IMR-90 (cell line): ENCODE measurements at regions not wholly inside any gene's neighbourhood (a gene's known extent, or its start where the extent isn't known, plus 50 kb on each side); places are given as distances from the start of the nearest gene placed in this dataset.

Experiments used
- ATAC-seq: fragments of 200-7000 bp; cut with Tn5 transposase; 2 replicates; pipeline ENCODE4 v1.9.1; 2020; ENCODE audit warnings: low read depth, mild to moderate bottlenecking, moderate library complexity
- BruUV-seq: library from RNA; stranded (reverse); fragments of 400-500 nt; replicated peaks from 2 replicates; lab custom pipeline; 2021; lab: Mats Ljungman, UMichigan
- CTCF ChIA-PET: fragments of 300-600 bp; formaldehyde crosslinking; extraction: SDS; loops from one replicate; lab custom pipeline; 2021; ENCODE audit warnings: antibody characterized with exemption; lab: Yijun Ruan, JAX
- POLR2A ChIA-PET: fragments of 300-600 bp; sonication (Branson Sonifier 250); formaldehyde crosslinking; loops from one replicate; lab custom pipeline; 2022; ENCODE audit warnings: antibody characterized with exemption; ENCODE audit not compliant: unreplicated experiment; lab: Charles Lee
- DNase-seq: peaks from one replicate; pipeline ENCODE4 v3.0.0; 2013
- H2AFZ ChIP-seq: replicated peaks from 2 replicates; pipeline ENCODE3; 2013; ENCODE audit warnings: low read length, mild to moderate bottlenecking; ENCODE audit not compliant: poor library complexity
- H2AK5ac ChIP-seq: 2 replicates; pipeline ENCODE4 v1.6.1; 2013; ENCODE audit warnings: low read depth, low read length, inconsistent platforms
- H2AK9ac ChIP-seq: replicated peaks from 2 replicates; pipeline ENCODE3; 2013; ENCODE audit warnings: mild to moderate bottlenecking, low read depth, low read length, moderate library complexity; ENCODE audit not compliant: poor library complexity
- H2BK120ac ChIP-seq: 2 replicates; pipeline ENCODE4 v1.6.1; 2013; ENCODE audit warnings: low read depth, low read length, inconsistent platforms
- H2BK15ac ChIP-seq: 3 replicates; pipeline ENCODE4 v1.6.1; 2013; ENCODE audit warnings: low read depth, low read length, inconsistent platforms
- H2BK20ac ChIP-seq: 2 replicates; pipeline ENCODE4 v1.6.1; 2013; ENCODE audit warnings: low read depth, mild to moderate bottlenecking, inconsistent platforms, low read length, moderate library complexity
- H2BK5ac ChIP-seq: 2 replicates; pipeline ENCODE4 v1.6.1; 2013; ENCODE audit warnings: mild to moderate bottlenecking, low read depth, low read length, inconsistent platforms; ENCODE audit not compliant: poor library complexity, severe bottlenecking
- H3K14ac ChIP-seq: replicated peaks from 2 replicates; pipeline ENCODE4 v1.6.1; 2013; ENCODE audit warnings: low read depth, low read length, inconsistent platforms
- H3K18ac ChIP-seq: 2 replicates; pipeline ENCODE4 v1.6.1; 2013; ENCODE audit warnings: low read depth, low read length, control low read depth
- H3K23ac ChIP-seq: 2 replicates; pipeline ENCODE4 v1.6.1; 2013; ENCODE audit warnings: low read depth, low read length, inconsistent platforms
- H3K27ac ChIP-seq: 2 replicates; pipeline ENCODE4 v1.5.1; 2013; ENCODE audit warnings: mild to moderate bottlenecking, control low read depth, low read length; ENCODE audit not compliant: insufficient read depth
- H3K27me3 ChIP-seq: 2 replicates; pipeline ENCODE4 v1.6.1; 2013; ENCODE audit warnings: low read length; ENCODE audit not compliant: control insufficient read depth, insufficient read depth
- H3K36me3 ChIP-seq: 2 replicates; pipeline ENCODE4 v1.6.1; 2013; ENCODE audit warnings: low read length, mixed read lengths; ENCODE audit not compliant: control insufficient read depth, insufficient read depth
- H3K4ac ChIP-seq: 2 replicates; pipeline ENCODE4 v1.6.1; 2013; ENCODE audit warnings: low read depth, low read length, inconsistent platforms
- H3K4me1 ChIP-seq: 2 replicates; pipeline ENCODE4 v1.6.1; 2013; ENCODE audit warnings: low read length, mixed read lengths; ENCODE audit not compliant: control insufficient read depth, insufficient read depth
- H3K4me2 ChIP-seq: 2 replicates; pipeline ENCODE4 v1.6.1; 2013; ENCODE audit warnings: low read depth, mild to moderate bottlenecking, control low read depth, low read length, moderate library complexity
- H3K4me3 ChIP-seq: 2 replicates; pipeline ENCODE4 v1.5.1; 2013; ENCODE audit warnings: low read depth, mild to moderate bottlenecking, control low read depth, low read length, moderate library complexity; ENCODE audit not compliant: insufficient read depth
- H3K56ac ChIP-seq: 2 replicates; pipeline ENCODE4 v1.6.1; 2013; ENCODE audit warnings: low read length, inconsistent platforms; ENCODE audit not compliant: insufficient read depth; ENCODE audit errors: extremely low read depth
- H3K79me1 ChIP-seq, 2 experiments: 2 replicates each; pipeline ENCODE4 v1.6.1; 2013; ENCODE audit warnings: low read length in 2 of 2, inconsistent platforms in 1 of 2, low read depth in 1 of 2
- H3K9ac ChIP-seq: 2 replicates; pipeline ENCODE4 v1.6.1; 2013; ENCODE audit warnings: low read depth, low read length, control low read depth
- H3K9me1 ChIP-seq: 2 replicates; pipeline ENCODE4 v1.6.1; 2013; ENCODE audit warnings: low read length, inconsistent platforms; ENCODE audit not compliant: insufficient read depth
- H3K9me3 ChIP-seq: 2 replicates; pipeline ENCODE4 v1.6.1; 2013; ENCODE audit warnings: low read length; ENCODE audit not compliant: control insufficient read depth, insufficient read depth
- H4K20me1 ChIP-seq: 2 replicates; pipeline ENCODE4 v1.6.1; 2013; ENCODE audit warnings: low read length, inconsistent platforms; ENCODE audit not compliant: insufficient read depth
- H4K5ac ChIP-seq: 2 replicates; pipeline ENCODE4 v1.6.1; 2013; ENCODE audit warnings: mild to moderate bottlenecking, low read depth, low read length, control low read depth
- H4K8ac ChIP-seq, 2 experiments: 2 replicates each; pipeline ENCODE4 v1.6.1; 2013; ENCODE audit warnings: low read depth in 2 of 2, low read length in 2 of 2, control low read depth in 1 of 2, inconsistent platforms in 1 of 2
- H4K91ac ChIP-seq: 2 replicates; pipeline ENCODE4 v1.6.1; 2013; ENCODE audit warnings: low read depth, low read length, inconsistent platforms; ENCODE audit not compliant: insufficient read depth
- BHLHE40 ChIP-seq: fragments of 150-350 bp; IDR thresholded peaks from 2 replicates; pipeline ENCODE4 v1.6.1; 2016; ENCODE audit warnings: mild to moderate bottlenecking, low read depth, low read length
- CEBPB ChIP-seq: IDR thresholded peaks from 2 replicates; pipeline ENCODE4 v1.6.1; 2012; ENCODE audit warnings: low read depth, low read length, improper control_type of control experiment
- CHD1 ChIP-seq: IDR thresholded peaks from 2 replicates; pipeline ENCODE4 v1.6.1; 2012; ENCODE audit warnings: low read depth, low read length, improper control_type of control experiment
- CTCF ChIP-seq: conservative IDR thresholded peaks from 2 replicates; pipeline ENCODE4 v1.5.1; 2012; ENCODE audit warnings: mild to moderate bottlenecking, low read depth, low read length, improper control_type of control experiment
- ELK1 ChIP-seq: fragments of 150-350 bp; IDR thresholded peaks from 2 replicates; pipeline ENCODE4 v1.6.1; 2016; ENCODE audit warnings: low read depth, mild to moderate bottlenecking, low read length, moderate library complexity, borderline replicate concordance
- MAFK ChIP-seq: IDR thresholded peaks from 2 replicates; pipeline ENCODE4 v1.6.1; 2012; ENCODE audit warnings: low read depth, low read length, improper control_type of control experiment
- MXI1 ChIP-seq: IDR thresholded peaks from 2 replicates; pipeline ENCODE4 v1.6.1; 2012; ENCODE audit warnings: low read depth, mild to moderate bottlenecking, low read length, moderate library complexity, borderline replicate concordance
- NFE2L2 ChIP-seq: fragments of 150-350 bp; IDR thresholded peaks from 2 replicates; pipeline ENCODE4 v1.6.1; 2016; ENCODE audit warnings: low read depth, mild to moderate bottlenecking, low read length
- POLR2A ChIP-seq: IDR thresholded peaks from 2 replicates; pipeline ENCODE4 v1.6.1; 2012; ENCODE audit warnings: mild to moderate bottlenecking, low read depth, low read length
- RCOR1 ChIP-seq: IDR thresholded peaks from 2 replicates; pipeline ENCODE4 v1.6.1; 2012; ENCODE audit warnings: mild to moderate bottlenecking, low read length, improper control_type of control experiment; ENCODE audit not compliant: insufficient replicate concordance
- RFX5 ChIP-seq: IDR thresholded peaks from 2 replicates; pipeline ENCODE4 v1.8.0; 2012; ENCODE audit warnings: low read depth, mild to moderate bottlenecking, low read length, moderate library complexity
- SMC3 ChIP-seq: fragments of 150-350 bp; IDR thresholded peaks from 2 replicates; pipeline ENCODE4 v1.6.1; 2016; ENCODE audit warnings: low read depth, mild to moderate bottlenecking, antibody characterized with exemption, low read length, moderate library complexity
- USF2 ChIP-seq: fragments of 150-350 bp; IDR thresholded peaks from 2 replicates; pipeline ENCODE4 v1.6.1; 2017; ENCODE audit warnings: mild to moderate bottlenecking, antibody characterized with exemption, low read length, low read depth
- WGBS, 2 experiments: methylation state at CpG; one replicate each; pipeline versions ENCODE4 v1.1.5 to v1.1.7; 2013; ENCODE audit warnings: missing lambda C conversion rate in 2 of 2; ENCODE audit not compliant: insufficient read length in 1 of 2; ENCODE audit errors: extremely low coverage in 2 of 2; 5-methylcytosine and 5-hydroxymethylcytosine counted together
- dilution Hi-C: fragments of 300-500 bp; cut with HindIII; formaldehyde crosslinking; loops from one replicate; pipeline ENCODE4 v1.14.3; 2018; ENCODE audit warnings: low sequenced_read_pairs; ENCODE audit not compliant: unreplicated experiment
- in situ Hi-C: fragments of 300-500 bp; cut with MboI; formaldehyde crosslinking; loops from 3 replicates; pipeline ENCODE4 v1.14.3; 2019; ENCODE audit warnings: low sequenced_read_pairs, inconsistent platforms, mixed read lengths
- intact Hi-C: fragments of 100-400 bp; cut with micrococcal nuclease; formaldehyde crosslinking; loops from 2 replicates; pipeline ENCODE4 v1.10.0; 2022

- in situ Hi-C loops (no loop called here), dilution Hi-C loops (no loop called here), intact Hi-C loops (no loop called here)
- Histone ChIP-seq H3K27me3 (peaks cover 6% of the 10 kb centered on the region; the same call in 1 of the 2 replicates), H3K4me3 (no peak overlapping the region), H3K18ac (no peak overlapping the region), H3K14ac (no peak overlapping the region), H3K79me1 (no peaks in the 10 kb centered on the region), H3K9ac (no peak overlapping the region), H3K23ac (no peak overlapping the region), H2BK5ac (no peak overlapping the region), H4K91ac (no peak overlapping the region), H3K4me1 (no peaks in the 10 kb centered on the region), H4K20me1 (no peaks in the 10 kb centered on the region), H2AFZ (no peak overlapping the region), H2AK9ac (no peak overlapping the region), H4K5ac (no peak overlapping the region), H3K56ac (no peak overlapping the region), H3K27ac (no peak overlapping the region), H2BK20ac (no peak overlapping the region), H4K8ac (no peak overlapping the region), H3K9me1 (no peaks in the 10 kb centered on the region), H2BK15ac (no peak overlapping the region), H2AK5ac (no peak overlapping the region), H2BK120ac (no peak overlapping the region), H3K4me2 (no peak overlapping the region), H3K9me3 (peaks cover 14% of the 10 kb centered on the region), H3K4ac (no peak overlapping the region), H3K36me3 (no peaks in the 10 kb centered on the region)
- ChIA-PET CTCF (no interaction called here), POLR2A (no interaction called here)
- no peak for TF ChIP-seq NFE2L2
- no peak for TF ChIP-seq RFX5
- no peak for TF ChIP-seq CTCF
- TF ChIP-seq USF2 = no peak
- no peak for TF ChIP-seq ELK1
- no peak for TF ChIP-seq CEBPB
- TF ChIP-seq POLR2A = no peak
- no peak for TF ChIP-seq SMC3
- no peak for TF ChIP-seq CHD1
- TF ChIP-seq MAFK = no peak
- TF ChIP-seq MXI1 = no peak
- TF ChIP-seq RCOR1 = no peak
- TF ChIP-seq BHLHE40 = no peak
- ATAC-seq (no peak), DNase-seq (no peak)
- BruUV-seq = no TSS peak
- WGBS, 2 experiments = 68% methylated on average over 8 of the region's 12 CpGs; no CpG with 5 or more reads in 1 of the 2 experiments
These were observed 114.7 kb downstream of the RTP5 start for GRCh38 chr2:241984271-241984655.
